Lung (tissue), 11 donors: ENCODE measurements at regions not wholly inside any gene's neighbourhood (a gene's known extent, or its start where the extent isn't known, plus 50 kb on each side); places are given as distances from the start of the nearest gene placed in this dataset.
A peak's percentile ranks its signal among the peaks of the same experiment; 100 is the strongest.

ENCODE experiments used
- ATAC-seq: fragments of 200-7000 bp; cut with Tn5 transposase; one replicate; pipeline ENCODE4 v1.9.1; 2020; ENCODE audit warnings: moderate number of reproducible peaks; ENCODE audit not compliant: insufficient read depth, low FRiP score
- DNase-seq, 3 donors: peaks; one replicate each; pipeline ENCODE4 v3.0.0-alpha.2; 2013 to 2017
- H3K27ac ChIP-seq, 2 donors: one replicate each; pipeline ENCODE4 v1.5.1; 2013; ENCODE audit warnings: mild to moderate bottlenecking in 2 of 2, moderate library complexity in 2 of 2, control low read depth in 1 of 2, inconsistent platforms in 1 of 2, low read depth in 1 of 2, low read length in 1 of 2
- H3K27me3 ChIP-seq, 3 donors: one replicate each; pipeline ENCODE4 v1.5.1; 2013; ENCODE audit warnings: low read length in 2 of 3; ENCODE audit not compliant: control insufficient read depth in 3 of 3, insufficient read depth in 3 of 3
- H3K36me3 ChIP-seq, 4 donors: one replicate each; pipeline ENCODE4 v1.5.1; 2013; ENCODE audit warnings: low read length in 4 of 4, mild to moderate bottlenecking in 1 of 4, moderate library complexity in 1 of 4; ENCODE audit not compliant: control insufficient read depth in 4 of 4, insufficient read depth in 4 of 4
- H3K4me1 ChIP-seq, 5 donors: one replicate each; pipeline ENCODE4 v1.5.1; 2013; ENCODE audit warnings: low read length in 5 of 5, mild to moderate bottlenecking in 2 of 5, moderate library complexity in 1 of 5; ENCODE audit not compliant: control insufficient read depth in 5 of 5, insufficient read depth in 5 of 5
- H3K4me3 ChIP-seq: one replicate; pipeline ENCODE4 v1.5.1; 2013; ENCODE audit warnings: mild to moderate bottlenecking, control low read depth, moderate library complexity
- H3K9ac ChIP-seq, 2 donors: one replicate each; pipeline ENCODE4 v1.5.1; 2013; ENCODE audit warnings: low read length in 2 of 2, control low read depth in 1 of 2; ENCODE audit not compliant: insufficient read depth in 1 of 2
- H3K9me3 ChIP-seq, 4 donors: one replicate each; pipeline ENCODE4 v1.5.1; 2013; ENCODE audit warnings: low read length in 3 of 4, mild to moderate bottlenecking in 1 of 4, moderate library complexity in 1 of 4; ENCODE audit not compliant: control insufficient read depth in 4 of 4, insufficient read depth in 3 of 4
- WGBS, 2 donors: extraction: QIAGEN DNeasy Blood & Tissue Kit; methylation state at CpG; one replicate each; pipeline ENCODE4 v1.1.7; 2013; 5-methylcytosine and 5-hydroxymethylcytosine counted together
- TF ChIP-seq, protein P1 (sequence below): IDR thresholded peaks from 2 replicates; pipeline ENCODE4 v1.5.1; 2012; ENCODE audit warnings: mild to moderate bottlenecking; ENCODE audit errors: control extremely low read depth, extremely low read depth
- donor health status: control.
- donor health status: control.
- donor health status: Bipolar disorder and iron deficiency.
- donor health status: healthy.
- donor health status: DM: yes; HTN: yes; CAD: no.

- Histone ChIP-seq H3K9me3 (no peaks in the 10 kb centered on the region), H3K4me1 (no peaks in the 10 kb centered on the region), H3K4me3 (no peak overlapping the region), H3K9ac (no peak overlapping the region), H3K36me3 (no peaks in the 10 kb centered on the region), H3K27me3 (no peaks in the 10 kb centered on the region), H3K27ac (no peak overlapping the region)
- DNase-seq: peak in 2 of 3 donors; percentile 71 to 82
- no peak for ATAC-seq
- TF ChIP-seq, protein P1, sequence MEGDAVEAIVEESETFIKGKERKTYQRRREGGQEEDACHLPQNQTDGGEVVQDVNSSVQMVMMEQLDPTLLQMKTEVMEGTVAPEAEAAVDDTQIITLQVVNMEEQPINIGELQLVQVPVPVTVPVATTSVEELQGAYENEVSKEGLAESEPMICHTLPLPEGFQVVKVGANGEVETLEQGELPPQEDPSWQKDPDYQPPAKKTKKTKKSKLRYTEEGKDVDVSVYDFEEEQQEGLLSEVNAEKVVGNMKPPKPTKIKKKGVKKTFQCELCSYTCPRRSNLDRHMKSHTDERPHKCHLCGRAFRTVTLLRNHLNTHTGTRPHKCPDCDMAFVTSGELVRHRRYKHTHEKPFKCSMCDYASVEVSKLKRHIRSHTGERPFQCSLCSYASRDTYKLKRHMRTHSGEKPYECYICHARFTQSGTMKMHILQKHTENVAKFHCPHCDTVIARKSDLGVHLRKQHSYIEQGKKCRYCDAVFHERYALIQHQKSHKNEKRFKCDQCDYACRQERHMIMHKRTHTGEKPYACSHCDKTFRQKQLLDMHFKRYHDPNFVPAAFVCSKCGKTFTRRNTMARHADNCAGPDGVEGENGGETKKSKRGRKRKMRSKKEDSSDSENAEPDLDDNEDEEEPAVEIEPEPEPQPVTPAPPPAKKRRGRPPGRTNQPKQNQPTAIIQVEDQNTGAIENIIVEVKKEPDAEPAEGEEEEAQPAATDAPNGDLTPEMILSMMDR: peak; percentile 22
- WGBS, 2 donors: 52 to 59% methylated on average over 8 of the region's 8 CpGs
Observed at GRCh38 chr14:30005114-30005808, 77.6 kb upstream of the PRKD1 start.

DNA sequence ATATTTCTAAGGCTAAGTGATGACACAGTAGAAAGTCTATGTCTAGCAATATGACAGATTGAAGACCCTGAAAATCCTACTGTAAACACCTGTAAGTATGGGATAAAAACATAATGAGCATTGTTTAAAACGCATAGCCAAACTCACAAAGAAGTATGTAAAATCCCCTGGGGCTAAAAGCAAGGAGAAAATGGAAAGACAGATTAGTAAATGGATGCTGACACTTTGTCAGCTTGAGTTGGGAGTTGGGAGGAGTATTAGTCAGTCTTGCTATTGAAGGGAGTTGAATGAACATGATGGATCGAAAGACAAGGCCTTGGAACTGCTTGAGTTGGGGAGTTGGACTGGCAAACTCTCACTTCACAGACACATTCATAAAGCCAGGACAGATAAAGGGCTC is 79.0 kb upstream of the PRKD1 start:
- H3K27me3 ChIP-seq: no peaks in the 10 kb centered on the region
- H3K36me3 ChIP-seq: no peaks in the 10 kb centered on the region
- DNase-seq (no peak), ATAC-seq (no peak)
- no peaks in the 10 kb centered on the region for H3K4me1 ChIP-seq
- no peak overlapping the region for H3K27ac ChIP-seq
- no peaks in the 10 kb centered on the region for H3K9me3 ChIP-seq
- no peak overlapping the region for H3K9ac ChIP-seq
- TF ChIP-seq, protein P1: no peak
- H3K4me3 ChIP-seq: no peak overlapping the region
- 80 to 90% methylated on average over 2 of the region's 2 CpGs for WGBS, 2 donors

GRCh38 chr14:30015489-30015888 is 87.8 kb upstream of the PRKD1 start:
- no peak for ATAC-seq
- no peak overlapping the region for H3K9ac ChIP-seq
- H3K4me1 ChIP-seq: no peaks in the 10 kb centered on the region
- DNase-seq: no peak
- H3K9me3 ChIP-seq: no peaks in the 10 kb centered on the region
- no peak overlapping the region for H3K27ac ChIP-seq
- 90 to 92% methylated on average over 2 of the region's 2 CpGs for WGBS, 2 donors
- TF ChIP-seq, protein P1: no peak
- H3K36me3 ChIP-seq: no peaks in the 10 kb centered on the region
- H3K27me3 ChIP-seq: no peaks in the 10 kb centered on the region
- no peak overlapping the region for H3K4me3 ChIP-seq

DNA sequence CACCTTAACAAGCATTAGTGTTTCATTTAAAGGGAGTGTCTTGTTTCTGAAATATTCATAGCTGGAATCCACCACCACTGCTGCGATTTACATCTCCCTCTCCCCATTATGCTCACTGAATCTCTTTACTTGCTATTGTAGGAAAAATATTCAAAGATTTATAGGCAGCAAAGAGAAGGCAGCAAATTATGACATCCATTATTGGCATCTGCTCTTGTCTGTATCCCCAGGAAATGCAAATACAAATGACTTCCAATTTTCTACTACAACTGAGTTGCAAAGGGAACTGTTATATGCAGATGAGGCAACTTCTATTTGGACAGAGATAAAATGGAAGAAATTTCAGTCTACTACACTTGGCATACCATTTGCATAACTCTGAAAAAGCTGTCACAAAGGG is 88.4 kb upstream of the PRKD1 start:
- H3K4me1 ChIP-seq: no peaks in the 10 kb centered on the region
- H3K36me3 ChIP-seq: no peaks in the 10 kb centered on the region
- DNase-seq (no peak), ATAC-seq (no peak)
- no peak overlapping the region for H3K27ac ChIP-seq
- no peaks in the 10 kb centered on the region for H3K9me3 ChIP-seq
- TF ChIP-seq, protein P1: no peak
- 88 to 89% methylated on average over 1 of the region's 1 CpG for WGBS, 2 donors
- no peak overlapping the region for H3K9ac ChIP-seq
- H3K4me3 ChIP-seq: no peak overlapping the region
- H3K27me3 ChIP-seq: no peaks in the 10 kb centered on the region
